ENCODE measurements at regions not wholly inside any gene's neighbourhood (a gene's known extent, or its start where the extent isn't known, plus 50 kb on each side); places are given as distances from the start of the nearest gene placed in this dataset.

GRCh38 chr16:58824201-58824600, 90.1 kb upstream of the GOT2 start:
- TF ChIP-seq POLR2A (IDR thresholded peaks at IDR 0.05; ENCODE audit: low read length) (no peak), CBX2 (IDR thresholded peaks at IDR 0.05; ENCODE audit: borderline replicate concordance, low read depth) (no peak), BHLHE40 (IDR thresholded peaks at IDR 0.05; ENCODE audit: low read depth, low read length) (no peak), MYC (IDR thresholded peaks at IDR 0.05; ENCODE audit: borderline replicate concordance, low read length) (no peak), USF2 (IDR thresholded peaks at IDR 0.05) (no peak)
